22Rv1 (cell line): ENCODE measurements at regions not wholly inside any gene's neighbourhood (a gene's known extent, or its start where the extent isn't known, plus 50 kb on each side); places are given as distances from the start of the nearest gene placed in this dataset.

Experiments used
- ZFX ChIP-seq: fragments of 450-650 bp; IDR thresholded peaks from 2 replicates; pipeline ENCODE4 v1.6.1; 2017; ENCODE audit warnings: antibody characterized with exemption, borderline replicate concordance
- TF ChIP-seq, protein P1 (sequence below): fragments of 450-650 bp; IDR thresholded peaks from 2 replicates; pipeline ENCODE4 v1.5.1; 2017; ENCODE audit warnings: mild to moderate bottlenecking

DNA sequence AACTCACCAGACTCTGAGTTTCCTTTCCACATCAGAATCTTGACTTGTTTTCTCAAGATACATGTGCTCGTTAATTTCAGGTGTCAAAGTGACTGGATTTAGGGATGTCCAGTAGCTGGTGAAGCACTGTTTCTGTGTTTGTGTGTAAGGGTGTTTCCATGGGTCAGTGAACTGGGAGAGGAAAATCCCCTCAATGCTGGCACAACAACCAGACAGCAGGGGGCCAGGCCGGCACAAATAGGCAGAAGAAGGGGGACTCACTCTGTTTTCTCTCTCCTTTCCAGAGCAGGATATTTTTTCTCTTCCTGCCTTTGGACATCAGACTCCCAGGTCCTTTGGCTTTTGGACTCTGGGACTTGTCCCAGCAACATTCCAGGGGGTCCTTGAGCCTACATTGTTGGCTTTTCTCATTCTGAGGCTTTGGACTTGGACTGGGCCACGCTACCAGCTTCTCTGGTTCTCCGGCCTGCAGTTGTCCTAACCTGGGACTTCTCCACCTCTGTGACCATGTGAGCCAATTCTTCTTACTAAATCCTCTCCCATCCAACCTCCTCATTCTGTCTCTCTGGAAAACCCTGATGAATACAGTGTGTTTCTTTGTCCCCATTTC lies 144.0 kb downstream of the CAAP1 start:
- TF ChIP-seq, protein P1, sequence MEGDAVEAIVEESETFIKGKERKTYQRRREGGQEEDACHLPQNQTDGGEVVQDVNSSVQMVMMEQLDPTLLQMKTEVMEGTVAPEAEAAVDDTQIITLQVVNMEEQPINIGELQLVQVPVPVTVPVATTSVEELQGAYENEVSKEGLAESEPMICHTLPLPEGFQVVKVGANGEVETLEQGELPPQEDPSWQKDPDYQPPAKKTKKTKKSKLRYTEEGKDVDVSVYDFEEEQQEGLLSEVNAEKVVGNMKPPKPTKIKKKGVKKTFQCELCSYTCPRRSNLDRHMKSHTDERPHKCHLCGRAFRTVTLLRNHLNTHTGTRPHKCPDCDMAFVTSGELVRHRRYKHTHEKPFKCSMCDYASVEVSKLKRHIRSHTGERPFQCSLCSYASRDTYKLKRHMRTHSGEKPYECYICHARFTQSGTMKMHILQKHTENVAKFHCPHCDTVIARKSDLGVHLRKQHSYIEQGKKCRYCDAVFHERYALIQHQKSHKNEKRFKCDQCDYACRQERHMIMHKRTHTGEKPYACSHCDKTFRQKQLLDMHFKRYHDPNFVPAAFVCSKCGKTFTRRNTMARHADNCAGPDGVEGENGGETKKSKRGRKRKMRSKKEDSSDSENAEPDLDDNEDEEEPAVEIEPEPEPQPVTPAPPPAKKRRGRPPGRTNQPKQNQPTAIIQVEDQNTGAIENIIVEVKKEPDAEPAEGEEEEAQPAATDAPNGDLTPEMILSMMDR: no peak
- TF ChIP-seq ZFX: no peak
